ENCODE measurements at regions not wholly inside any gene's neighbourhood (a gene's known extent, or its start where the extent isn't known, plus 50 kb on each side); places are given as distances from the start of the nearest gene placed in this dataset.

GRCh38 chr12:114898159-114898558, 214.2 kb upstream of the TBX3 start:
- ChIA-PET POLR2A (no interaction called here), CTCF (no interaction called here)
- dilution Hi-C loops (cut with MboI; ENCODE audit: extremely low pct_ligation_motif_present, low sequenced_read_pairs), result no loop called here
- Histone ChIP-seq H3K4me1 (ENCODE audit: control insufficient read depth, extremely low read depth, insufficient read depth, low read length) (no peaks in the 10 kb centered on the region), H3K36me3 (ENCODE audit: control insufficient read depth in 2 of 2, extremely low read depth in 1 of 2, insufficient read depth in 2 of 2, low read length in 2 of 2) (no peaks in the 10 kb centered on the region), H3K27ac (ENCODE audit: insufficient read depth, low read depth, low read length) (no peak overlapping the region), H2AFZ (ENCODE audit: low read depth, low read length) (no peak overlapping the region), H3K9me1 (replicated peaks; ENCODE audit: control insufficient read depth, extremely low read depth, insufficient read depth, low read length) (no peaks in the 10 kb centered on the region), H3K27me3 (ENCODE audit: control insufficient read depth in 2 of 2, insufficient read depth in 2 of 2, low read length in 2 of 2) (no peaks in the 10 kb centered on the region), H3K9ac (replicated peaks; ENCODE audit: extremely low read depth, insufficient read depth, low read length) (no peak overlapping the region), H4K20me1 (replicated peaks; ENCODE audit: control insufficient read depth, extremely low read depth, insufficient read depth, low read length) (no peaks in the 10 kb centered on the region), H3K4me3 (replicated peaks in 1 of 3; ENCODE audit: insufficient read depth in 1 of 3, low read depth in 1 of 3, low read length in 3 of 3) (no peak overlapping the region), H3K9me3 (replicated peaks; ENCODE audit: control insufficient read depth, insufficient read depth, low read length) (peaks cover 4% of the 10 kb centered on the region), H3K79me2 (ENCODE audit: control insufficient read depth, insufficient read depth, low read length) (no peaks in the 10 kb centered on the region), H3K4me2 (ENCODE audit: insufficient read depth, low read length) (no peak overlapping the region)
- no peak for FAIRE-seq
- intact Hi-C loops (cut with micrococcal nuclease), result no loop called here
- no peak for DNase-seq (ENCODE audit: low read depth, low spot score)
- no TSS peak for BruUV-seq (replicated peaks)
- TF ChIP-seq JUN (IDR thresholded peaks at IDR 0.05; ENCODE audit: borderline replicate concordance, insufficient read depth, insufficient read length, low read depth), result no peak
- TF ChIP-seq, protein P1, sequence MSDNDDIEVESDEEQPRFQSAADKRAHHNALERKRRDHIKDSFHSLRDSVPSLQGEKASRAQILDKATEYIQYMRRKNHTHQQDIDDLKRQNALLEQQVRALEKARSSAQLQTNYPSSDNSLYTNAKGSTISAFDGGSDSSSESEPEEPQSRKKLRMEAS (IDR thresholded peaks at IDR 0.05; ENCODE audit: insufficient read depth, insufficient read length), result no peak
- no peak for TF ChIP-seq CTCF (IDR thresholded peaks at IDR 0.05; ENCODE audit: extremely low read depth in 1 of 2, insufficient read depth in 1 of 2, low read depth in 1 of 2, low read length in 2 of 2)
- TF ChIP-seq FOS (IDR thresholded peaks at IDR 0.05; ENCODE audit: borderline replicate concordance, insufficient read depth, low read length), result no peak
- TF ChIP-seq POLR2AphosphoS5 (IDR thresholded peaks at IDR 0.05; ENCODE audit: insufficient read depth, low read depth, low read length), result no peak
- TF ChIP-seq EZH2 (IDR thresholded peaks at IDR 0.05; ENCODE audit: borderline replicate concordance, low read depth, low read length, severe bottlenecking), result no peak
- no peak for TF ChIP-seq MYC (IDR thresholded peaks at IDR 0.05; ENCODE audit: low read depth, low read length)
- TF ChIP-seq GATA2 (IDR thresholded peaks at IDR 0.05; ENCODE audit: insufficient read depth, insufficient read length, low read depth, low read length), result no peak
- TF ChIP-seq POLR2A (IDR thresholded peaks at IDR 0.05; ENCODE audit: low read depth, low read length), result no peak

Data from endothelial cell of umbilical vein (primary cell).